Testis (tissue), 2 donors: ENCODE measurements at regions not wholly inside any gene's neighbourhood (a gene's known extent, or its start where the extent isn't known, plus 50 kb on each side); places are given as distances from the start of the nearest gene placed in this dataset.

Source experiments
- DNase-seq: peaks from one replicate; pipeline ENCODE4 v3.0.0-alpha.2; 2019
- H3K27ac ChIP-seq, 2 donors: fragments of 200-600 bp; sonication (generic); one replicate each; pipeline ENCODE4 v1.5.1; 2019
- H3K27me3 ChIP-seq: fragments of 200-600 bp; sonication (generic); one replicate; pipeline ENCODE4 v1.5.1; 2019
- H3K36me3 ChIP-seq: fragments of 200-600 bp; sonication (generic); one replicate; pipeline ENCODE4 v1.5.1; 2017; ENCODE audit warnings: low read depth; ENCODE audit errors: missing control alignments
- H3K4me1 ChIP-seq: fragments of 200-600 bp; sonication (generic); one replicate; pipeline ENCODE4 v1.5.1; 2019
- H3K4me3 ChIP-seq, 2 donors: fragments of 200-600 bp; sonication (generic); one replicate each; pipeline ENCODE4 v1.5.1; 2017 to 2019
- H3K9me3 ChIP-seq: fragments of 200-600 bp; sonication (generic); one replicate; pipeline ENCODE4 v1.5.1; 2017
- CTCF ChIP-seq, 3 experiments: fragments of 450-650 bp in 2 of 3; fragments of 200-600 bp in 1 of 3; sonication (generic) in 1 of 3; IDR thresholded peaks; one replicate each; pipeline ENCODE4 v1.5.1; 2016 to 2019; ENCODE audit warnings: antibody characterized with exemption in 3 of 3, mild to moderate bottlenecking in 2 of 3, moderate library complexity in 1 of 3
- POLR2A ChIP-seq: fragments of 450-650 bp; IDR thresholded peaks from one replicate; pipeline ENCODE4 v1.6.1; 2017; ENCODE audit warnings: antibody characterized with exemption, mild to moderate bottlenecking, moderate library complexity
- WGBS, 2 donors: methylation state at CpG; one replicate each; pipeline ENCODE4 v1.1.5; 2018; 5-methylcytosine and 5-hydroxymethylcytosine counted together
- intact Hi-C: fragments of 100-400 bp; cut with DNase I; formaldehyde crosslinking; loops from one replicate; pipeline ENCODE4 v1.15.1; 2023; ENCODE audit warnings: low total_unique reads

GRCh38 chr2:11009176-11009575 lies 97.4 kb downstream of the KCNF1 start:
- no peaks in the 10 kb centered on the region for H3K4me1 ChIP-seq
- no peaks in the 10 kb centered on the region for H3K27me3 ChIP-seq
- no peak for DNase-seq
- H3K4me3 ChIP-seq: no peak overlapping the region
- WGBS, 2 donors: 91 to 95% methylated on average over 3 of the region's 3 CpGs
- intact Hi-C loops: no loop called here
- no peaks in the 10 kb centered on the region for H3K36me3 ChIP-seq
- H3K9me3 ChIP-seq: no peaks in the 10 kb centered on the region
- H3K27ac ChIP-seq: no peak overlapping the region
- TF ChIP-seq POLR2A (no peak), CTCF (IDR thresholded peaks at IDR 0.05) (no peak)

GRCh38 chr2:11009891-11010290 lies 98.2 kb downstream of the KCNF1 start:
- intact Hi-C loops: no loop called here
- TF ChIP-seq CTCF (IDR thresholded peaks at IDR 0.05) (no peak), POLR2A (no peak)
- no peak overlapping the region for H3K27ac ChIP-seq
- no peaks in the 10 kb centered on the region for H3K27me3 ChIP-seq
- WGBS, 2 donors: 83 to 92% methylated on average over 6 of the region's 6 CpGs
- H3K9me3 ChIP-seq: no peaks in the 10 kb centered on the region
- no peaks in the 10 kb centered on the region for H3K4me1 ChIP-seq
- no peaks in the 10 kb centered on the region for H3K36me3 ChIP-seq
- H3K4me3 ChIP-seq: no peak overlapping the region
- DNase-seq: no peak

GRCh38 chr2:11011359-11011758 lies 99.6 kb downstream of the KCNF1 start:
- WGBS, 2 donors: 67 to 69% methylated on average over 7 of the region's 7 CpGs

GRCh38 chr2:11012131-11012693 lies 100.5 kb downstream of the KCNF1 start:
- intact Hi-C loops: no loop called here
- DNase-seq: no peak
- WGBS, 2 donors: 71 to 77% methylated on average over 6 of the region's 6 CpGs

More at GRCh38 chr2:11011359-11011758, 99.6 kb downstream of the KCNF1 start:
- no peak overlapping the region for H3K4me3 ChIP-seq
- TF ChIP-seq CTCF (IDR thresholded peaks at IDR 0.05) (no peak), POLR2A (no peak)
- no peaks in the 10 kb centered on the region for H3K36me3 ChIP-seq
- intact Hi-C loops: no loop called here
- no peaks in the 10 kb centered on the region for H3K27me3 ChIP-seq
- no peaks in the 10 kb centered on the region for H3K9me3 ChIP-seq
- H3K4me1 ChIP-seq: no peaks in the 10 kb centered on the region
- no peak for DNase-seq
- no peak overlapping the region for H3K27ac ChIP-seq

More at GRCh38 chr2:11012131-11012693, 100.5 kb downstream of the KCNF1 start:
- Histone ChIP-seq H3K27ac (no peak overlapping the region), H3K9me3 (no peaks in the 10 kb centered on the region), H3K36me3 (no peaks in the 10 kb centered on the region), H3K4me1 (no peaks in the 10 kb centered on the region), H3K27me3 (no peaks in the 10 kb centered on the region), H3K4me3 (no peak overlapping the region)
- TF ChIP-seq CTCF (IDR thresholded peaks at IDR 0.05): no peak
- TF ChIP-seq POLR2A: no peak
